Psoas muscle (tissue), 7 donors: ENCODE measurements at regions not wholly inside any gene's neighbourhood (a gene's known extent, or its start where the extent isn't known, plus 50 kb on each side); places are given as distances from the start of the nearest gene placed in this dataset.

Experiments
- ATAC-seq, 4 donors: fragments of 200-7000 bp; cut with Tn5 transposase; one replicate each; pipeline ENCODE4 v1.9.1; 2020; ENCODE audit warnings: moderate library complexity in 3 of 4, mild to moderate bottlenecking in 2 of 4
- DNase-seq, 2 donors: peaks; one replicate each; pipeline ENCODE4 v3.0.0-alpha.2; 2020
- H3K27ac ChIP-seq: fragments of 200-600 bp; one replicate; pipeline ENCODE4 v1.8.0; 2022
- H3K27me3 ChIP-seq, 3 donors: fragments of 200-600 bp in 1 of 3; one replicate each; pipeline versions ENCODE4 v1.6.1 to v1.8.0; 2013 to 2022; ENCODE audit warnings: low read length in 2 of 3, mild to moderate bottlenecking in 2 of 3, moderate library complexity in 1 of 3; ENCODE audit not compliant: insufficient read depth in 3 of 3
- H3K36me3 ChIP-seq, 2 donors: fragments of 200-600 bp in 1 of 2; one replicate each; pipeline versions ENCODE4 v1.6.1 to v1.8.0; 2013 to 2022; ENCODE audit warnings: low read depth in 1 of 2, mild to moderate bottlenecking in 1 of 2, moderate library complexity in 1 of 2; ENCODE audit not compliant: insufficient read depth in 1 of 2
- H3K4me1 ChIP-seq: fragments of 200-600 bp; one replicate; pipeline ENCODE4 v1.8.0; 2022
- H3K4me3 ChIP-seq: fragments of 200-600 bp; one replicate; pipeline ENCODE4 v1.8.0; 2022; ENCODE audit warnings: mild to moderate bottlenecking
- H3K9me3 ChIP-seq: fragments of 200-600 bp; one replicate; pipeline ENCODE4 v1.8.0; 2022
- CTCF ChIP-seq: fragments of 200-600 bp; IDR thresholded peaks from one replicate; pipeline ENCODE4 v1.8.0; 2022; ENCODE audit warnings: antibody characterized with exemption
- WGBS, 3 donors: extraction: QIAGEN DNeasy Blood & Tissue Kit; methylation state at CpG; one replicate each; pipeline versions ENCODE4 v1.1.6 to v1.1.7; 2013; 5-methylcytosine and 5-hydroxymethylcytosine counted together
- intact Hi-C, 2 donors: fragments of 100-400 bp; cut with DNase I; formaldehyde crosslinking; loops; one replicate each; pipeline versions ENCODE4 v1.11.0 to v1.14.2; 2022
- donor health status: healthy with polysubstance abuse.
- donor health status: DM: no; HTN: no; CAD: no; lungs with moderate emphysema.
- donor health status: Bipolar disorder and iron deficiency.
- donor health status: healthy.
- donor health status: DM: yes; HTN: yes; CAD: no.
- donor health status: DM: no; HTN: no; CAD: no.
- donor health status: DM: yes; HTN: yes; CAD: no.

- intact Hi-C loops, result no loop called here
- Histone ChIP-seq H3K9me3 (no peaks in the 10 kb centered on the region), H3K4me3 (no peak overlapping the region), H3K27me3 (no peaks in the 10 kb centered on the region), H3K27ac (no peak overlapping the region), H3K36me3 (no peaks in the 10 kb centered on the region), H3K4me1 (no peaks in the 10 kb centered on the region)
- no peak for TF ChIP-seq CTCF
- no peak for DNase-seq
- 19 to 40% (median 29%) methylated on average over 4 of the region's 4 CpGs for WGBS, 3 donors
- ATAC-seq, result no peak
These were observed 347.0 kb upstream of the ADAMTSL1 start for GRCh38 chr9:18126831-18127498.

- H3K27ac ChIP-seq, result no peak overlapping the region
- H3K27me3 ChIP-seq, result no peaks in the 10 kb centered on the region
- ATAC-seq, result no peak
- H3K9me3 ChIP-seq, result no peaks in the 10 kb centered on the region
- H3K4me3 ChIP-seq, result no peak overlapping the region
- intact Hi-C loops, result no loop called here
- H3K36me3 ChIP-seq, result no peaks in the 10 kb centered on the region
- no peak for TF ChIP-seq CTCF
- H3K4me1 ChIP-seq, result no peaks in the 10 kb centered on the region
- DNase-seq, result no peak
- WGBS, 3 donors, result 31 to 50% (median 31%) methylated on average over 2 of the region's 2 CpGs
These were observed 346.5 kb upstream of the ADAMTSL1 start for GRCh38 chr9:18127499-18127875.

- intact Hi-C loops, result no loop called here
These were observed 344.1 kb upstream of the ADAMTSL1 start for GRCh38 chr9:18129809-18130334.

GRCh38 chr9:18136354-18136994 lies 337.5 kb upstream of the ADAMTSL1 start:
- ATAC-seq (no peak), DNase-seq (no peak)
- no peak for TF ChIP-seq CTCF
- Histone ChIP-seq H3K9me3 (no peaks in the 10 kb centered on the region), H3K4me3 (no peak overlapping the region), H3K4me1 (no peaks in the 10 kb centered on the region), H3K27me3 (peaks cover 0 to 4% (median 0%) of the 10 kb centered on the region in 3 donors), H3K27ac (no peak overlapping the region), H3K36me3 (no peaks in the 10 kb centered on the region)
- 80 to 85% (median 80%) methylated on average over 3 of the region's 3 CpGs for WGBS, 3 donors
- intact Hi-C loops, result loop anchor here in 1 of 2 donors (5.0 kb wide), 1 partner anchor 49 kb away; no protein-coding TSS in a partner anchor

More at GRCh38 chr9:18129809-18130334, 344.1 kb upstream of the ADAMTSL1 start:
- Histone ChIP-seq H3K36me3 (no peaks in the 10 kb centered on the region), H3K4me3 (no peak overlapping the region), H3K27me3 (peaks cover 0 to 4% (median 0%) of the 10 kb centered on the region in 3 donors), H3K4me1 (no peaks in the 10 kb centered on the region), H3K27ac (no peak overlapping the region), H3K9me3 (no peaks in the 10 kb centered on the region)
- ATAC-seq, result no peak
- no peak for TF ChIP-seq CTCF
- no peak for DNase-seq
- WGBS, 3 donors, result 78 to 91% (median 82%) methylated on average over 5 of the region's 5 CpGs
